Heart left ventricle (tissue), 13 donors: ENCODE measurements at regions not wholly inside any gene's neighbourhood (a gene's known extent, or its start where the extent isn't known, plus 50 kb on each side); places are given as distances from the start of the nearest gene placed in this dataset.

Experiments
- CTCF ChIP-seq, 12 donors: fragments of 200-600 bp; sonication (generic) in 4 of 12; IDR thresholded peaks; one replicate each; pipeline versions ENCODE4 v1.5.0 to v1.8.0; 2018 to 2022; ENCODE audit warnings: antibody characterized with exemption in 12 of 12, mild to moderate bottlenecking in 5 of 12
- POLR2A ChIP-seq, 2 donors: fragments of 450-650 bp; IDR thresholded peaks; one replicate each; pipeline ENCODE4 v1.6.1; 2017; ENCODE audit warnings: antibody characterized with exemption in 2 of 2, mild to moderate bottlenecking in 2 of 2, moderate library complexity in 2 of 2
- donor health status: ischemic (EF 13 %, LVEDD 7.1; RV severe dilation, severe dysfunction).
- donor health status: DM: no; HTN: yes; CAD: no.
- donor health status: DM: no; HTN: no; CAD: no.
- donor health status: ischemic (EF 25% LVEDD 6.9; RV normal size, moderate dysfunction).
- donor health status: ischemic (EF 25% LVEDD 5.7; RV mildly dilated, moderate dysfunction).
- donor health status: ischemic (EF 35%, LVEDD 5.7; RV mildly dilated, moderate dysfunction).
- donor health status: nonischemic (EF 11% LVEDD 7.7; RV severe dilation, severe dysfunction).
- donor health status: DM: yes; HTN: yes; CAD: no.
- donor health status: PGD.
- donor health status: ischemic (EF 29% LVEDD 5.4; RV normal size, mild dysfunction).
- donor health status: nonischemic (EF 23%, LVEDD 6.1; RV moderate dilation, normal function).

DNA sequence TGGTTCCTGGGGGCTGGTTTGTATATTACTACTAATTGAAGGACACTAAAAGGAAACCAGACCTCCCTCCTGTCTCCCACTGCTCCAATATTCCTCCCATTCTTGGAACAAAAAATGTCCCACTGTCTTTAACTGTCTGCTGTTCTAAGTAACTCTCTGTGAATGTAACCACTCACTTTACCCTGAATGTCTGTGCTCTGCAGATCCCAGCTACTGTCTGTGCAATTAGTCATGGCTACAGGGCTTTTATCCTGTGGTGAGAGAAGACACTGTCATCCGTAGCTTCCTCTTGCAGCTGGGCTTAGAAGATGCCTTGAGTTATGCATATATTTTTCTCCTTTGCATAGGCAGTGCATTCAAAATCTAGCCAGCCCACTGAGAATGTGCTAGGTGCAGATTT is 853.8 kb downstream of the CDH8 start:
- TF ChIP-seq POLR2A (IDR thresholded peaks at IDR 0.05) = no peak
- TF ChIP-seq CTCF (IDR thresholded peaks at IDR 0.05) = no peak
